Prostate gland (tissue), 2 donors: ENCODE measurements at regions not wholly inside any gene's neighbourhood (a gene's known extent, or its start where the extent isn't known, plus 50 kb on each side); places are given as distances from the start of the nearest gene placed in this dataset.
"Not testable (repeated sequence)": the region's sequence is repeated elsewhere in the genome, so short reads cannot be mapped to it uniquely, and the experiment has no call there.

Experiments
- POLR2A ChIP-seq: fragments of 450-650 bp; IDR thresholded peaks from one replicate; pipeline ENCODE4 v1.6.1; 2016; ENCODE audit warnings: antibody characterized with exemption, mild to moderate bottlenecking
- POLR2AphosphoS5 ChIP-seq: sonication (generic); formaldehyde crosslinking; IDR thresholded peaks from one replicate; pipeline ENCODE4 v1.6.1; 2017; ENCODE audit warnings: antibody characterized with exemption
- TF ChIP-seq, protein P1 (sequence below), 4 experiments: fragments of 200-600 bp in 2 of 4; fragments of 450-650 bp in 2 of 4; sonication (generic) in 2 of 4; IDR thresholded peaks; 1 replicate in 3 of 4; 2 replicates in 1 of 4; pipeline ENCODE4 v1.5.1; 2016 to 2019; ENCODE audit warnings: antibody characterized with exemption in 4 of 4, mild to moderate bottlenecking in 2 of 4, moderate library complexity in 2 of 4

DNA sequence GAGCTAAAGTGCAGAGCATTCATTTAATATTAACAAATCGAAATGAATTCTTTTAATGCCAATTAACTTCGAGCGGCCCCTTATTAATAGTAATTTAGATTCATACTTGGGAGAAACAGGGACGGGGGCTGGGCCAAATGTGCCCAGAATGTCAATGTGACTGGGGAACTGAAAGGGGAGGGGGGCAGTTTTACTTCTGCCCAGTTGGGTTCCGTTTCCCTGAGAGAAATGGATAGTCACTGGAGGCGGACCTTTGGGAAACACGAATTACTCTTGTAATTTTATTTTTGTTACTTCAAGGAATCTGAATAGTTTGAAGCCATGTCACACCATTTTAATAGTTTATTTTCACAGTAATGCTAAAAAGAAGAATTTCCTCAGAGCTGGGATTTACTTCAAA, 64.8 kb downstream of the SMUG1 start:
- TF ChIP-seq, protein P1, sequence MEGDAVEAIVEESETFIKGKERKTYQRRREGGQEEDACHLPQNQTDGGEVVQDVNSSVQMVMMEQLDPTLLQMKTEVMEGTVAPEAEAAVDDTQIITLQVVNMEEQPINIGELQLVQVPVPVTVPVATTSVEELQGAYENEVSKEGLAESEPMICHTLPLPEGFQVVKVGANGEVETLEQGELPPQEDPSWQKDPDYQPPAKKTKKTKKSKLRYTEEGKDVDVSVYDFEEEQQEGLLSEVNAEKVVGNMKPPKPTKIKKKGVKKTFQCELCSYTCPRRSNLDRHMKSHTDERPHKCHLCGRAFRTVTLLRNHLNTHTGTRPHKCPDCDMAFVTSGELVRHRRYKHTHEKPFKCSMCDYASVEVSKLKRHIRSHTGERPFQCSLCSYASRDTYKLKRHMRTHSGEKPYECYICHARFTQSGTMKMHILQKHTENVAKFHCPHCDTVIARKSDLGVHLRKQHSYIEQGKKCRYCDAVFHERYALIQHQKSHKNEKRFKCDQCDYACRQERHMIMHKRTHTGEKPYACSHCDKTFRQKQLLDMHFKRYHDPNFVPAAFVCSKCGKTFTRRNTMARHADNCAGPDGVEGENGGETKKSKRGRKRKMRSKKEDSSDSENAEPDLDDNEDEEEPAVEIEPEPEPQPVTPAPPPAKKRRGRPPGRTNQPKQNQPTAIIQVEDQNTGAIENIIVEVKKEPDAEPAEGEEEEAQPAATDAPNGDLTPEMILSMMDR (IDR thresholded peaks at IDR 0.05): not testable (repeated sequence)
- TF ChIP-seq POLR2AphosphoS5, POLR2A: not testable (repeated sequence)
